OCI-LY7 (cell line): ENCODE measurements at regions not wholly inside any gene's neighbourhood (a gene's known extent, or its start where the extent isn't known, plus 50 kb on each side); places are given as distances from the start of the nearest gene placed in this dataset.

Experiments
- BruUV-seq: library from RNA; stranded (reverse); fragments of 400-500 nt; replicated peaks from 2 replicates; lab custom pipeline; 2021; lab: Mats Ljungman, UMichigan
- CTCF ChIA-PET: fragments of 300-600 bp; sonication (Branson Sonifier 250); formaldehyde crosslinking; loops from one replicate; lab custom pipeline; 2022; ENCODE audit warnings: antibody characterized with exemption; ENCODE audit not compliant: unreplicated experiment; lab: Charles Lee
- POLR2A ChIA-PET: fragments of 300-600 bp; sonication (Branson Sonifier 250); formaldehyde crosslinking; loops from one replicate; lab custom pipeline; 2022; ENCODE audit warnings: antibody characterized with exemption; lab: Charles Lee
- DNase-seq: peaks from one replicate; pipeline ENCODE4 v3.0.0-alpha.2; 2015; ENCODE audit warnings: low spot score
- H2AFZ ChIP-seq: fragments of 200-600 bp; sonication (generic), shearing (Covaris generic); 2 replicates; pipeline ENCODE4 v1.6.1; 2014; ENCODE audit warnings: mild to moderate bottlenecking, antibody characterized with exemption, low read length, moderate library complexity
- H3K27ac ChIP-seq: fragments of 200-600 bp; sonication (generic); 2 replicates; pipeline ENCODE4 v1.5.1; 2014; ENCODE audit warnings: mixed run types, low read depth, mild to moderate bottlenecking, moderate library complexity, low read length, inconsistent platforms; ENCODE audit not compliant: poor library complexity, severe bottlenecking
- H3K36me3 ChIP-seq: fragments of 200-600 bp; sonication (generic); 2 replicates; pipeline ENCODE4 v1.6.1; 2014; ENCODE audit warnings: mild to moderate bottlenecking, antibody characterized with exemption, low read length, moderate library complexity, mixed read lengths; ENCODE audit not compliant: insufficient read depth
- H3K4me1 ChIP-seq: fragments of 200-600 bp; sonication (generic); 2 replicates; pipeline ENCODE4 v1.5.1; 2014; ENCODE audit warnings: mild to moderate bottlenecking, low read length; ENCODE audit not compliant: insufficient read depth, poor library complexity, severe bottlenecking
- H3K4me2 ChIP-seq: fragments of 200-600 bp; sonication (generic); 2 replicates; pipeline ENCODE4 v1.6.1; 2014; ENCODE audit warnings: mild to moderate bottlenecking, low read length
- H3K4me3 ChIP-seq: fragments of 200-600 bp; sonication (generic); 2 replicates; pipeline ENCODE4 v1.5.1; 2014; ENCODE audit warnings: mild to moderate bottlenecking, low read depth, low read length; ENCODE audit not compliant: poor library complexity, severe bottlenecking
- H3K79me2 ChIP-seq: fragments of 200-600 bp; sonication (generic); 2 replicates; pipeline ENCODE4 v1.6.1; 2016; ENCODE audit warnings: low read depth, mild to moderate bottlenecking, low read length, moderate library complexity, mixed read lengths; ENCODE audit not compliant: insufficient read depth
- H3K9me2 ChIP-seq: fragments of 200-600 bp; sonication (generic); 2 replicates; pipeline ENCODE4 v1.6.1; 2016; ENCODE audit warnings: mild to moderate bottlenecking, low read length, mixed read lengths; ENCODE audit not compliant: insufficient read depth
- H3K9me3 ChIP-seq: fragments of 200-600 bp; sonication (generic); 2 replicates; pipeline ENCODE4 v1.6.1; 2014; ENCODE audit warnings: mild to moderate bottlenecking, mixed run types, low read length, mixed read lengths
- H4K20me1 ChIP-seq: fragments of 200-600 bp; sonication (generic); 2 replicates; pipeline ENCODE4 v1.6.1; 2014; ENCODE audit warnings: mild to moderate bottlenecking, antibody characterized with exemption, low read length, moderate library complexity, mixed read lengths; ENCODE audit not compliant: insufficient read depth
- CTCF ChIP-seq: fragments of 200-600 bp; sonication (generic); conservative IDR thresholded peaks from 2 replicates; pipeline ENCODE4 v1.5.1; 2014; ENCODE audit warnings: mild to moderate bottlenecking, antibody characterized with exemption, low read length, moderate library complexity, mixed read lengths
- EZH2phosphoT487 ChIP-seq: fragments of 200-600 bp; sonication (generic); IDR thresholded peaks from 2 replicates; pipeline ENCODE4 v1.6.1; 2018; ENCODE audit warnings: low read depth, borderline replicate concordance, mild to moderate bottlenecking, mixed run types, antibody characterized with exemption, low read length, moderate library complexity, mixed read lengths
- intact Hi-C: fragments of 100-400 bp; cut with micrococcal nuclease; formaldehyde crosslinking; loops from one replicate; pipeline ENCODE4 v1.10.0; 2022; ENCODE audit not compliant: unreplicated experiment

GRCh38 chrX:23478056-23478455 lies 143.4 kb downstream of the PTCHD1 start:
- Histone ChIP-seq H3K9me2 (no peaks in the 10 kb centered on the region), H4K20me1 (no peaks in the 10 kb centered on the region), H3K27ac (no peak overlapping the region), H3K79me2 (no peaks in the 10 kb centered on the region), H3K36me3 (no peaks in the 10 kb centered on the region), H3K4me3 (no peak overlapping the region), H3K4me1 (no peaks in the 10 kb centered on the region), H2AFZ (no peak overlapping the region), H3K9me3 (no peaks in the 10 kb centered on the region), H3K4me2 (no peak overlapping the region)
- POLR2A ChIA-PET, result no interaction called here
- intact Hi-C loops, result no loop called here
- CTCF ChIA-PET, result no interaction called here
- no TSS peak for BruUV-seq
- TF ChIP-seq CTCF, result no peak
- no peak for TF ChIP-seq EZH2phosphoT487
- no peak for DNase-seq

GRCh38 chrX:23478561-23478960 lies 143.9 kb downstream of the PTCHD1 start:
- intact Hi-C loops, result no loop called here
- BruUV-seq, result no TSS peak
- no peak overlapping the region for H3K4me3 ChIP-seq
- TF ChIP-seq CTCF (no peak), EZH2phosphoT487 (no peak)
- H3K79me2 ChIP-seq, result no peaks in the 10 kb centered on the region
- no peaks in the 10 kb centered on the region for H3K9me2 ChIP-seq
- H2AFZ ChIP-seq, result no peak overlapping the region
- ChIA-PET CTCF (no interaction called here), POLR2A (no interaction called here)
- no peak overlapping the region for H3K27ac ChIP-seq
- DNase-seq, result no peak
- H3K9me3 ChIP-seq, result no peaks in the 10 kb centered on the region
- no peaks in the 10 kb centered on the region for H3K36me3 ChIP-seq
- H4K20me1 ChIP-seq, result no peaks in the 10 kb centered on the region
- no peak overlapping the region for H3K4me2 ChIP-seq
- no peaks in the 10 kb centered on the region for H3K4me1 ChIP-seq

- Histone ChIP-seq H2AFZ (no peak overlapping the region), H3K27ac (no peak overlapping the region), H3K4me2 (no peak overlapping the region), H3K9me3 (no peaks in the 10 kb centered on the region), H3K79me2 (no peaks in the 10 kb centered on the region), H4K20me1 (no peaks in the 10 kb centered on the region), H3K4me3 (no peak overlapping the region), H3K9me2 (no peaks in the 10 kb centered on the region), H3K36me3 (no peaks in the 10 kb centered on the region), H3K4me1 (no peaks in the 10 kb centered on the region)
- ChIA-PET POLR2A (no interaction called here), CTCF (no interaction called here)
- TF ChIP-seq CTCF (no peak), EZH2phosphoT487 (no peak)
- no TSS peak for BruUV-seq
- intact Hi-C loops, result no loop called here
- DNase-seq, result no peak
Measured at GRCh38 chrX:23482561-23482960, 147.9 kb downstream of the PTCHD1 start.
